ENCODE measurements at regions not wholly inside any gene's neighbourhood (a gene's known extent, or its start where the extent isn't known, plus 50 kb on each side); places are given as distances from the start of the nearest gene placed in this dataset.
"Not testable (repeated sequence)": the region's sequence is repeated elsewhere in the genome, so short reads cannot be mapped to it uniquely, and the experiment has no call there.

DNA sequence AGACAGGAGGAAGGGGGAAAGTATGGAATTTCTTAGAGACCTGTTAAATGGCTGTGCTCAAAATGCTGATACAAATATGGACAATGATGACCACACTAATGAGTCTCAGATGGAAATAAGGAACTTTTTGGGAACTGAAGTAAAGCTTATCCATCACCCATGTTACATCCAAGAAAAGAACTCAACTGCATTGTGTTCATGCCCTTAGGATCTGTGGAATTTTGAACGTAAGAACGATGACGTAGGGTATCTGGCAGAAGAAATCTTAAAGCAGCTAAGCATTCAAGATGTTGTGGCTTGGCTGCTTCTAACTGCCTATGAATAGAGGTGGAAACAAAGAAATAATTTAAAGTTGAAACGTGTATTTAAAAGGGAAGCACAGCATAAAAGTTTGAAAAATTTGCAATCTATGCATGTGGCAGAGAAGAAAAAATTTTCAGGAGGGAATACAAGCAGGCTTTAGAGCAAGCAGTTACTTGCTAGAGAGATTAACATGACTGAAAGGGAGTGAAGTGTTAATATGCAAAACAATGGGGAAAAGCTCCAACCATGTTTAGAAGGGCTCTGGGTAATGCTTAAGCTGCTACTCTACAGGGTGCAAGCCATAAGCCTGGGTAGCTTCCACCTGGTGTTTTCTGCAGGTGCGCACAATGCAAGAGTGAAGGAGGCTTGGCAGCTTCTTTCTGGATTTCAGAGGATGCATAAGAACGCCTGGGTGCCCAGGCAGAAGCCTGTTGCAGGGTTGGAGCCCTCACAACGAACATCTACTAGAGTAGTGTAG is 499.7 kb upstream of the SEMA3D start:
- no peak for DNase-seq (ENCODE audit: low read depth in 2 of 3, low spot score in 2 of 3)

DNA sequence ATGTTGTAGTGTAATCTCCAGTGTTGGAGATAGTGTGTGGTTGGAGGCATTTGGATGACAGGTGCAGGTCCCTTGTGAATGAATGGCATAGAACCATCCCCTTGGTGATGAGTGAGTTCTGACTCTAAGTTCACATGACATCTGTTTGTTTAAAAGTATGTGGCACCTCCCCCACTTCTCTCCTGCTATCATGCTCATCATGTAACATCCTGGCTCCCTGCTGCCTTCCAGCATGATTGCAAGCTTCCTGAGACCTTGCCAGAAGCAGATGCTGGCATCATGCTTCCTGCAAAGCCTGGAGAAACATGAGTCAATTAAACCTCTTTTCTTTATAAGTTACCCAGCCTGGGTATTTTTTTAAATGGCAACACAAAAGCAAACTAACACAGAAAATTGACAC is 499.0 kb upstream of the SEMA3D start:
- DNase-seq (ENCODE audit: low read depth in 2 of 3, low spot score in 2 of 3): no peak

DNA sequence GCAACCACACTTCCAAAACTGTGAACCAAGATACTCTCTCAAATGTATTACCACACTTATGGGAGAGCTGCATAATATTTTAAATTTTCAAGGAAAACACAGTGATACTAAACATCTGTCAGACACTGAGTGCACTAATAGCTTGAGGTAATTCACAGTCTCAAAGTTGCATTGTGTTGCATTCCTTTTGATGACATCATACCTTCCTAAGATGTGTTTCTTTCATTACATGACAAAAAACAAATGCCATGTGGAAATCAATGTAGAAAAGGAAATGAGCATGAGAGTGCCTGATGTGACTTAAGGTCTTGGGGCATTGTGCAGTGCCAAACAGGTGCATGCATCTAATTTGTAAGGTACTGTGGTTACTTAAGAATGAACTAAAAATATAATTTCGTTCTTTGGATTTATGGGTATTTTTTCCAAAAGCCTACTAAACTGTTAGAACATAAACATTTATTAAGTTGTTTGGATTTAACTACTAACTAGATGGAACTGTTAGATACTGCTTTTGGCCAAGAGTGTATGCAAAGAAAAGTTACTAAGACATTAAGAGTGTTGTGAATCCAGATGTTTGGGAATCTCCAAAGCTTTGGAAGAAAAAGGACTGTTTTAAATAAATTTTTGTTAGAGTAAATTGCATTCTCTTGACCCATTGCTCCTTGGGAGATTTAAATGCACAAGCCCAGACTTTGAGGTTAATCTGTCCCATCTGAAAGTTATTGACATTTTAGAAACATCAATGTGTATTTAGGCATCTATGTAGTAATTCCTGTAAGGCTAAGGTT is 496.2 kb upstream of the SEMA3D start:
- DNase-seq (ENCODE audit: low read depth in 2 of 3, low spot score in 2 of 3): no peak

DNA sequence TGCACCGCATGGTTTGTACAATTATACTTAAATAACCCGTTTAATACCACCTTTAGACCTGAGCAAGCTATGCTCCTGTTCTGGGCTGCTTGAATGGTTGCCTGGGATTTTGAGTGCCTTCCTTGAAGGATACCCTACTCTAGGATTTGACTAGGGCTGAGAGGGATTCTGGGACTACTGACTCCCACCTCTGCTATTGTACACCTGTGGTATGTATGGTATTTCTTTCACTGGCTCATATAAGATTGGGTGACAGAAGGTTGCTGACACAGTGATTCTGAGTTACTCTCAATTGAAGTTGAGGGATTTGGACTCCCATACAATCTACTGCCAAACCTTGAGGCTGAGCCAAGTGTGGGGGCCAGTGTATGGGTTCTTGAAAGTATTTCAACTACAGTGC is 494.4 kb upstream of the SEMA3D start:
- DNase-seq (ENCODE audit: low read depth in 2 of 3, low spot score in 2 of 3): no peak

DNA sequence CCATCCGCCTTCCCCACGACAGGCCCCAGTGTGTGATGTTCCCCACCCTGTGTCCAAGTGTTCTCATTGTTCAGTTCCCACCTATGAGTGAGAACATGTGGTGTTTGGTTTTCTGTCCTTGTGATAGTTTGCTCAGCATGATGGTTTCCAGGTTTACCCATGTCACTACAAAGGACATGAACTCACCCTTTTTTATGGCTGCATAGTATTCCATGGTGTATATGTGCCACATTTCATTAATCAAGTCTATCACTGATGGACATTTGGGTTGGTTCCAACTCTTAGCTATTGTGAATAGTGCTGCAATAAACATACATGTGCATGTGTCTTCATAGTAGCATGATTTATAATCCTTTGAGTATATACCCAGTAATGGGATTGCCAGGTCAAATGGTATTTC is 488.2 kb upstream of the SEMA3D start:
- DNase-seq (ENCODE audit: low read depth in 2 of 3, low spot score in 2 of 3): not testable (repeated sequence)

DNA sequence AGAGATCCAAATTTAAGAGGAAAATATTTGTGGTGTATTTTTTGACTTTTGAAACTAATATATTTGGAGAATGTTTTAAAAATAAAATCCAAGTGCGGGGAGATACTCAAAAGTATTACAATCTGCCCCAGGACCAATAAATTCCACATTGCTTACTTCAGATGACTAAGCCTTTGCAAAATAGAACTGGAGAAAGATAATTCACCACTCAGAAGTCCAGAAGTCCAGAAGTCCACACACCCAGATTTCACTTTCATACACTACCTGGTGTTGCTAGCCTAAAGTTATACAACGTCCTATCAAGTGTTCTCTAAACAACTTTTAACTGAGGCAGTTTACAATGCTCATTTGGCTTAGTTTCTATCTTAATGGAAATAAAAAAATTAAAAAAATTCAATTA is 487.0 kb upstream of the SEMA3D start:
- no peak for DNase-seq (ENCODE audit: low read depth in 2 of 3, low spot score in 2 of 3)

DNA sequence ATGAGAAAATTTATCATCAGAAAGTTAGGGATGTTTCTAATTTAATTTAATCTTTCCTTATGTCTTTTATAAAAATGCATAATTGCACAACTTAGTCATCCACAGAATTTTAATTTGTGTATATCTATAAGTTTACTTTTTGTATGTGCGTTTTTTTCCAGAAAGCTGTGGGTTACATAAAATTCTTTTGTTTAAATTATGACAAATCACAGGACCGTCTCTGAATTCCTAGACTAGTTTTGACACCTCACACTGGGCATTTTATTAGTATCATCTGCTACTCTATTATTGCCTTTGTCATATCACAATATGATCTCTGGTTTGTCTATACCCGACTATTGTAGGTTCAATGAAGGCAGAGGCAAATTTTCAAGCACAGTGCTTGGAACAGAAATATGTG is 482.4 kb upstream of the SEMA3D start:
- DNase-seq (ENCODE audit: low read depth in 2 of 3, low spot score in 2 of 3): no peak

DNA sequence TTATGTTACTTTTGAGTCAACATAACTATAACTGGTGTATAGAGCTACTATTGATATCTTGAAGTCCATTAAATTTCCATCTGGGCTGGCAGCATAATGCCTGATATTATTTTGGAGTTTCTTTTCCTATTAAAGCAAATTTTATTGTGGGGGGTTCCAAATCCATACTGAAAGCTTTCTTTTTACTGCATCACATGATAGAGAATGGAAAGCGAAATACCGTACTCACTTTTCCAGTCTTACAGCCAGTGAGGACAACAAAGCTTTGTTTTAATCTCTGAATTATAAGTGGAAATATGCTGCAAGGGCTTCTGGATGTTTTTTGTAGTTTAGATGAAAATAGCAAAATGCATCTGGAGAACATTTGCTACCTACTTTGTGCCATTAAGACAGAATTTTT is 477.5 kb upstream of the SEMA3D start:
- DNase-seq (ENCODE audit: low read depth in 2 of 3, low spot score in 2 of 3): no peak

DNA sequence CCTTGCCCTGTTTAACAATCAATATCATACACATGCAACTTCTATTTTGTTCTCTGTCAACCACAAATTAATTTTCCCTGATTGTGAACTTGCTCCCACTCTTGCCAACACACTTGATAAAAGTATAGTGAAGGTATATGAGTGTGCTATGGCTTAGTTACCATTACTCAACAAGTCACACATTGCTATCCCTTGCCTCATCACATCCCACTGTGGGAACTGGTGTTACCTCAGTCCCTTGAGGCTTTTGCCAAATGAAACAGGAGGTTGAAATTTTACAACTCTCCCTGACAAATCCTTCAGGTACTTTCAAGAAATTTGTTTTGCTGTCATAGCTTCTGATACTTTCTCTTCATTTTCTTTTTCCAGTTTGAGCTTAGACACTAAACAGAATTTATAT is 472.5 kb upstream of the SEMA3D start:
- DNase-seq (ENCODE audit: low read depth in 2 of 3, low spot score in 2 of 3): no peak

DNA sequence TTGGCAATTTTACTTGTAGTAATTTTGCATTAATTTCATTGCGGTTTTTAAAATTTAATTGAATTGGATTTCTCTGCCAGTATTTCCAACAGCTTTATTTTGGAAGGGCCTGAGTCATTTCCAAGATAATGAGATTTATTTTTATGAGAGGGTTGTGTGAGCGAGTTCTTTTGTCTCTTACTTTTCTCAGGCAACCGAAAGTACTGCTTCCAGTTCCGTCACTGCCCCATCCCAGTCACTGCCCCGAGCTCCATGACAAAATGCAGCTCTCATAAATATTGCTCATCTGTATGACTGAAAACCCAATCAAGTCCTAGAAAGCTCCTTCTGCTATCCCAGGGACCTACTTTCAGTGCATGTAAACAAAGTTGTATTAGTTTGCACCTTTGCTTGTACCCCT is 468.4 kb upstream of the SEMA3D start:
- no peak for DNase-seq (ENCODE audit: low read depth in 2 of 3, low spot score in 2 of 3)

DNA sequence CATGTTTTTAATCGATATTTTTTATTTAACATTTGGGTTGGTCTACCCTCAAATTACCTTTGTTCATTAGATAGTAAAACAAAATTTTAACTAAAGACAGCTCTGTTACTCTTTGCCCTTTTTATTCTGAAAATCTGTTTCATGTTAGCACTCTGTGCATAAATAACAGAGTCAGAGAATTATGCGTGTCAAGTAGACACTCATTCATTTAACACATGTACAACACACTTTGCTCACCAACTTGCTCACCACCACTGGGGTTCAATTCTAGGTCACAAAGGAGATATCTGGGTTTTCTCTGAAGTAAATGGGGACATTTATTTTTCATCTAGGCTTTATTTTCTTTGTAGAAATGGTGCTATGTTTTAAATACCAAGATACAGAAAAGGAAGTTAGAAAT is 457.4 kb upstream of the SEMA3D start:
- no peak for DNase-seq (ENCODE audit: low read depth in 2 of 3, low spot score in 2 of 3)

DNA sequence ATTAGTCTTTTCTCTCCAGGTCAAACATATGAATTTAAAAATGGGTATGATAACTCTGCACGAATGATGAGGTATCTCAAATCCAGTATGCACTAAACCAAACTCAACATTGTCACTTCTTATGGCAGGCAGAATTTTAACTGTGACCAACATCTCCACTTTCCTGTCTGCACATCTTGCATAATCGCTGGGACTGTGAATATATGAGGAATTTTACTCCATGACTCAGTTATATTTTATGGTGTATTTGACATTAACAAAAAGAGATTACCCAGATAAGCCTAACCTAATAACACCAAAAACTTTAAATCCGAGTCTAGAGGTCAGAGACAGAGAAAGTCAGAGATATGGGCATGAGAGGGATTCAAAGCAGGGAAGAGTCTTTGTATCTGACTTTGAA is 454.5 kb upstream of the SEMA3D start:
- DNase-seq (ENCODE audit: low read depth in 2 of 3, low spot score in 2 of 3): no peak

DNA sequence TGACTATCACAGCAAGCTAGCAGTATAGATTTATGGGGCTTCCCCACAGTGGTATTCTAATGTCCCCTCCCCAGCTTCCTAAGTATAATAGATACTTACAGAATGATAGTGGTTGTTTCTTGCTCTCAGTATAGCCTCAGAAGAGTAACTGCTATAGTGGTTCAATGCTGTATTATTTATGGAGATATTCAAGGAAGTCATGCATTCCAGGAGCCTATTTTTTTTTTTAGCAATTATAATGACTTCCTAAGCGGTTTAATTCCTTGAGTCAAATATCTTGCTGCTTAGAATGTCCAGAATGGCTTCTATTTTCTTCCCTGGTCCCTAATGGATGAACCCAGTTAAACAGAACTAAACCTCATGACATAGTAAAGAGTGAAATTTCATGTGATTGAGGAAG is 451.5 kb upstream of the SEMA3D start:
- no peak for DNase-seq (ENCODE audit: low read depth in 2 of 3, low spot score in 2 of 3)

DNA sequence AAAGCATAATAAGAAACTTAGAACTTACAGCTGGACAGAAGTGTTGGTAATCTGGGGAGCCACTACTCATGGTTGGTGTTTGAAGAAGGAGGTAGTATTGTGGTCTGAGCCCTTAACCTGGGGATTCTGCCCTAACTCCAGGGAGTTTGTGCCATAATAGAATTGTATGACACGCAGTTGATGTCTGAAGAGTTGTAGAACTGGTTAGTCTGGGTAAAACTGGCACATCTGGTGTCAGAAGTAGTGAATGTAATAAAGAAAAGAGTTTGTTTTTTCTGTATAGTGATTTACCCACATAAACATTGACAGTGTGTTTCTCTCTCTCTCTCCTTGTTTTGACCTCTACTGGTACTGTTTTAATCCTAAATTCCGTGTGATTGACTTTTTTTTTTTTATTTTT is 448.1 kb upstream of the SEMA3D start:
- no peak for DNase-seq (ENCODE audit: low read depth in 2 of 3, low spot score in 2 of 3)

DNA sequence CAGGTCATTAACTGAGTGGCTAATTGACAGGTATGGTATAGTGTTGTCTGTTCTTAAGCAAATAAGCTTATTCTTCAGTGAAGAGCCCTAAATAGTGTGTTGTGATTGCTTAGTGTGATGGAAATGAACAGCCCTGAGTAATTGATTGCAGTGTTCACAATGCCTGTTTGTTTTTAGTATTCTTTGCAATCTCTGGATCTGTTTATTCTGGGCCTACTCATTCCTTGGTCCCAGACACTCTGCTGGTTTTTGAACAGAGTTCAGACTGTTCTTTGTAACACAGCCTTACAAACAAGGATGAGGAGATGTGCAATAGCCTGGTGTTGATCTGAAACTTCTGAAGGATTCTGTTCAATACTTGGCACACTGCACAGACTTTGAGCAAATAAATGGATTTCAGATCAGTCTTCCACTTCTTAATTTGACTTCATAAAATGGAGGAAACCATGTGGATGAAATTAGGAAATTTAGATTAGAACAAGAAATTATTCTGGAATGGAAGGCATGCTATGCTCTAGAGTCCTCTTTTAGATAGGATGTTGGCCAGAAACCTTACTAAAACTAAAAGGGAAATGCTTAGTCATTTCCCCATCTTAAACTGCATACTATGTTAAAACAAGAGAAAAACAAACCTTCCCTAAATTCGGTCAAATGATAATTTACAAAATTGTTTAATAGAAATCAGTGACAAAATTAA is 444.2 kb upstream of the SEMA3D start:
- DNase-seq (ENCODE audit: low read depth in 2 of 3, low spot score in 2 of 3): peak in 1 of 3 donors; percentile 36

DNA sequence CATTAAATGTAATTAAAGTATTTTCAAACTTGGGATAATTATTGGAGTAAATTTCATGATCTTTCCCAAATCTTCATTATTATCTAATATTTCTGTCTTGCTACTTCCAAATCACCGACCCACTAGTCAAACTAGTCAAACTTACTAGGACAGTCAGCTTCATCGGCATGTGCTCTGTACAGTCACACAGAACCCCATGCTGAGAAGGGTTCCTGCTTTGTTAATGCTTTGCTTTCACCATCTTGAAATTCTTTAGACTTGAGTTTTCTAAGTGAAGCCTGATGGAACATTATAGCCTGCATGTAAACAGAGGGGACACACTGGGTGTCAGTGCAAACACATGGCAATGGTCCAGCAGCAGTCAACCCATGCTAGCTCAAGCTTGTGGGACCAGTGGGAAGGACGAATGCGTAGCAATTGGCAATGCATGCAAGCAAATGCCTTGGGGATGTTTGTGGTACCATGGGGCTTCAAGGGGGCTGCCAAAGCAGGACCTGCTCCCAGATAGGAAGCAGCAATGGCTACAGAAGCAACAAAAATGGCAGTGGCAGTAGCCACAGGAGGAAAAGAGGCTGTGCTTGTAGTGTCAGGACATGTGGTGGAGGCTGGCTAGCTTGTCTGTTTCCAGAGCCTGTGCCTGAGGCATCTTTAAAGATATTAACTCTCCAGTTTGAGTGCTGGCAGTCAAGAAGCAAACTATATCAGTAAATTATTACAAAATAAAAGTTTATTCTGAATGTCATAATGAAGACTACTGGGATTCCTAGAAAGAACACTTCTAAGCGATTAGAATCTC is 441.1 kb upstream of the SEMA3D start:
- no peak for DNase-seq (ENCODE audit: low read depth in 2 of 3, low spot score in 2 of 3)

DNA sequence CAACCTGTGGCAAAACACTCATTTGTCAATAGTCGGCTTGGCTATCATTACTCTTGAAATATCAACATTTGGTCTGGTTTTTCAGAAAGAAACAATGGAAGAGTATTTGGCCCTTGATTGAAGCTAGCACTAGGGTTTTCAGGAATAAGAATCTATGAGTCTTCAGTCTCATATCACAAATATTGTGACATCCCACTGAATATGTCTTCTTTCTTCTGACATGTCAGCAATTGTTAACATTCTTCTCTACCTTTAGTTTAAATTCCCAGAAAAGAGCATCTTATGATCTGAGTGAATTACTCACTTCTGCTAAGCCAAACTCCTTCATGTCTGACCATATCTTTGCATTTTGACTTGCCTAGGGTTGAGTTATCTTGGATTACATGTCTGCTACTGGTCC is 435.2 kb upstream of the SEMA3D start:
- no peak for DNase-seq (ENCODE audit: low read depth in 2 of 3, low spot score in 2 of 3)

DNA sequence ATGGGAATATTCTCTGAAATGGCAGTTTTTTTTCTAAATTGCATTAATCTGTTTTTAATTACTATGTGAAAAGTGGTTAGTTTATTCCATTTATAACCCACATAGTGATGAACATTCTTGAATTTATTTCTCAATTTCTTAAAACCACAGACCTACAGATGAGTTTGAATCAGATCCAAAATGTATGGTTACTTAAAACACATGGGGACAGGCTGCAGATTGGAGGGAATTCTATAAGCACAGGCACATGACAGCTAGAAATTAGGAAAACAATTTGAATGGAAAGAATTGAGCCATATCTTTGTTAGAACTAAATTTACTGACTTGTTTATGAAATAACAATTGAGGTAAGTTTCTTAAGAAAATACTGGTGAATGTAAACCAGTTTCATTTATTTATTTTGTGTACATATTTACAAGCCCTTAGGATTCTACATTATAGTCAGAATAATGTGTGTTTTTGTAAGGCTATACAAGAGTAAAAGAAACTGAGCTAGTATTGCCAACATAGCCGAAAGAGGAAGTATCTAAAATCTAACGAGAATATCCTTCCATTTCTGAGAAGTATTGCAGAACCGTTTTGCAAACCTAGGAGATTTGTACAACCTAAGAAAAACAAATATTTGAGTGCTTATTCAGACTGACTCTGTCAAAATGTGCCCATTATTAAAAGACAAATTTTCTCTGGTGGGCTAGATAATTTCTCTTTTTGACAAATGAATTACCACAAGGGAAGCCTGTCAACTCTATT is 434.3 kb upstream of the SEMA3D start:
- peak in 1 of 3 donors; percentile 49 for DNase-seq (ENCODE audit: low read depth in 2 of 3, low spot score in 2 of 3)

DNA sequence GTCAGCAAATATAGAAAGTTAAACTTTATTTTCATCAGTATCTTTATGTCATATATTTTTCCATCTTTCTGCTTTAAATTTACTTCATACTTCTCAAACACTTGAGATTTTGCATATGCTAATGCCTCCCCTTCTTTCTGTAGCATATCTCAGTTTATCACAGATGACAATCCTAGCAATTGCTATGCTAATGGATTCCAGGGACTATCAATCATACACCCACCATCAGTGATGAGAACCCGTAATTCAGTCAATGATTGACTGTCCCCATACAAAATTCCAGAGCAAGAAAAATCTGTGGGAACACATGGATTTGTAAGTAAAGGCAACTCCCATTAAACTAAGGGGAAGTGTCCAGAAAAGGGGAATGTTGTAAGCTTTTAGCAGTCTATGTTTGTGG is 432.4 kb upstream of the SEMA3D start:
- no peak for DNase-seq (ENCODE audit: low read depth in 2 of 3, low spot score in 2 of 3)

DNA sequence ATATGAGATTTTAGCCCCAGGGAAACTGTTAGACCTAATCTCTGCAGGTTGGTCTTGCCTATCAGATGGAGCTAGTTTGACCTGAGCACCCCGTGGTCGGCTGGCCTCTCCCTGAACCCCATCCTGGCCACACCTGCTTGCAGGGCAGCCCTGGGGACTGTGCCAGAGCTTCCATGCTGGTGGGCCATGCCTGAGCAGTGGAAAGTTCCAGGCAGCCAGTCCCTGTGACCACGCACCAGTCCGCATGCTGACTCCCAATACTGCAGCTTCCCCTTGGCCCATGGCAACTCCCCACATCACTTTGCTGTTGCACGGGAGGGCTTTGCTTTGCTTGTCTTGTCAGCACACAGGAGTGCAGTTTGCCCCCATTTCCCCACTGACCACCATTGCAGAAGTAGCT is 427.8 kb upstream of the SEMA3D start:
- DNase-seq (ENCODE audit: low read depth in 2 of 3, low spot score in 2 of 3): no peak
